SK-N-SH treated with all-trans-retinoic acid at 6 μM for 48 hours (cell line): ENCODE measurements at regions not wholly inside any gene's neighbourhood (a gene's known extent, or its start where the extent isn't known, plus 50 kb on each side); places are given as distances from the start of the nearest gene placed in this dataset.
A peak's percentile ranks its signal among the peaks of the same experiment; 100 is the strongest.

Experiments
- ATAC-seq: fragments of 200-7000 bp; cut with Tn5 transposase; 3 replicates; pipeline ENCODE4 v1.9.1; 2020; ENCODE audit warnings: mild to moderate bottlenecking, moderate library complexity
- ARNTL ChIP-seq: fragments of 450-650 bp; formaldehyde crosslinking; IDR thresholded peaks from 2 replicates; pipeline ENCODE4 v1.5.0; 2020; ENCODE audit warnings: low read depth, mild to moderate bottlenecking, moderate library complexity, borderline replicate concordance
- BACH2 ChIP-seq: fragments of 250-450 bp; sonication (Bioruptor Pico); IDR thresholded peaks from 2 replicates; pipeline ENCODE4 v1.9.0; 2021; ENCODE audit warnings: mild to moderate bottlenecking, borderline replicate concordance
- CREB5 ChIP-seq: fragments of 250-450 bp; sonication (Bioruptor Pico); IDR thresholded peaks from 2 replicates; pipeline ENCODE4 v1.5.1; 2020; ENCODE audit warnings: low read depth, mild to moderate bottlenecking, moderate library complexity
- CSDC2 ChIP-seq: fragments of 250-450 bp; sonication (Bioruptor Pico); IDR thresholded peaks from 2 replicates; pipeline ENCODE4 v1.5.0; 2020; ENCODE audit warnings: mild to moderate bottlenecking, moderate library complexity
- CSRNP3 ChIP-seq: fragments of 250-450 bp; sonication (Bioruptor Pico); IDR thresholded peaks from 2 replicates; pipeline ENCODE4 v1.5.1; 2021; ENCODE audit warnings: mild to moderate bottlenecking, moderate library complexity
- ESRRG ChIP-seq: fragments of 250-450 bp; sonication (Bioruptor Pico); IDR thresholded peaks from 2 replicates; pipeline ENCODE4 v1.6.1; 2021; ENCODE audit warnings: mild to moderate bottlenecking
- ISL1 ChIP-seq: fragments of 250-450 bp; sonication (Bioruptor Pico); IDR thresholded peaks from 2 replicates; pipeline ENCODE4 v2.1.2; 2022; ENCODE audit warnings: mild to moderate bottlenecking, moderate library complexity
- OSR1 ChIP-seq: fragments of 250-450 bp; sonication (Bioruptor Pico); IDR thresholded peaks from 2 replicates; pipeline ENCODE4 v1.8.0; 2022; ENCODE audit warnings: moderate library complexity, mild to moderate bottlenecking, inconsistent platforms
- PATZ1 ChIP-seq: fragments of 250-450 bp; sonication (Bioruptor Pico); IDR thresholded peaks from 2 replicates; pipeline ENCODE4 v1.8.0; 2020; ENCODE audit warnings: mild to moderate bottlenecking, moderate library complexity, borderline replicate concordance
- PPARA ChIP-seq: fragments of 250-450 bp; sonication (Bioruptor Pico); IDR thresholded peaks from 2 replicates; pipeline ENCODE4 v1.5.0; 2020; ENCODE audit warnings: mild to moderate bottlenecking, borderline replicate concordance
- RARB ChIP-seq: fragments of 250-450 bp; sonication (Bioruptor Pico); IDR thresholded peaks from 2 replicates; pipeline ENCODE4 v1.8.0; 2021; ENCODE audit warnings: mild to moderate bottlenecking, moderate library complexity
- SNAI2 ChIP-seq: fragments of 250-450 bp; sonication (Bioruptor Pico); IDR thresholded peaks from 2 replicates; pipeline ENCODE4 v1.5.0; 2020; ENCODE audit warnings: mild to moderate bottlenecking, moderate library complexity
- TCF4 ChIP-seq: fragments of 250-450 bp; sonication (Bioruptor Pico); IDR thresholded peaks from 2 replicates; pipeline ENCODE4 v1.8.0; 2021; ENCODE audit warnings: mild to moderate bottlenecking, moderate library complexity, borderline replicate concordance
- TOX ChIP-seq: fragments of 250-450 bp; sonication (Bioruptor Pico); IDR thresholded peaks from 2 replicates; pipeline ENCODE4 v1.8.0; 2021; ENCODE audit warnings: mild to moderate bottlenecking, moderate library complexity, borderline replicate concordance
- TSHZ2 ChIP-seq: fragments of 250-450 bp; sonication (Bioruptor Pico); IDR thresholded peaks from 2 replicates; pipeline ENCODE4 v1.5.0; 2020; ENCODE audit warnings: mild to moderate bottlenecking, moderate library complexity
- ZFP30 ChIP-seq: fragments of 450-650 bp; formaldehyde crosslinking; IDR thresholded peaks from 2 replicates; pipeline ENCODE4 v1.5.0; 2022; ENCODE audit warnings: mild to moderate bottlenecking, moderate library complexity
- ZNF565 ChIP-seq: fragments of 450-650 bp; formaldehyde crosslinking; conservative IDR thresholded peaks from 2 replicates; pipeline ENCODE4 v1.5.0; 2020; ENCODE audit warnings: low read depth, mild to moderate bottlenecking, moderate library complexity
- ZNF70 ChIP-seq: fragments of 450-650 bp; formaldehyde crosslinking; IDR thresholded peaks from 2 replicates; pipeline ENCODE4 v1.5.0; 2020; ENCODE audit warnings: mild to moderate bottlenecking, moderate library complexity
- ZNF8 ChIP-seq: fragments of 450-650 bp; formaldehyde crosslinking; IDR thresholded peaks from 2 replicates; pipeline ENCODE4 v1.5.0; 2020; ENCODE audit warnings: mild to moderate bottlenecking, moderate library complexity

GRCh38 chr9:115422932-115423440 is 305.0 kb upstream of the TNC start:
- TF ChIP-seq TOX (CRISPR knock-in tag) (no peak), ESRRG (no peak), ZFP30 (CRISPR knock-in tag) (no peak), OSR1 (CRISPR knock-in tag) (no peak), CREB5 (CRISPR knock-in tag) (no peak), PPARA (CRISPR knock-in tag) (no peak), ZNF70 (no peak), ZNF8 (CRISPR knock-in tag) (no peak), BACH2 (CRISPR knock-in tag) (no peak), RARB (CRISPR knock-in tag) (no peak)
- ATAC-seq: no peak

- ATAC-seq: no peak
- no peak for TF ChIP-seq RARB (CRISPR knock-in tag)
- no peak for TF ChIP-seq TCF4 (CRISPR knock-in tag)
- TF ChIP-seq ZNF565 (CRISPR knock-in tag): no peak
- TF ChIP-seq, all 23 proteins: peak for 0
These were observed 305.7 kb upstream of the TNC start for GRCh38 chr9:115423646-115424045.

GRCh38 chr9:115425601-115426000 is 307.6 kb upstream of the TNC start:
- TF ChIP-seq ESRRG: no peak
- no peak for TF ChIP-seq ZFP30 (CRISPR knock-in tag)
- TF ChIP-seq ISL1 (CRISPR knock-in tag): no peak
- no peak for TF ChIP-seq ARNTL
- TF ChIP-seq CREB5 (CRISPR knock-in tag): no peak
- TF ChIP-seq TSHZ2 (CRISPR knock-in tag): no peak
- TF ChIP-seq CSRNP3 (CRISPR knock-in tag): no peak
- no peak for TF ChIP-seq TOX (CRISPR knock-in tag)
- TF ChIP-seq CSDC2 (CRISPR knock-in tag): no peak
- no peak for TF ChIP-seq PATZ1 (CRISPR knock-in tag)
- TF ChIP-seq SNAI2: no peak
- no peak for TF ChIP-seq TCF4 (CRISPR knock-in tag)
- TF ChIP-seq BACH2 (CRISPR knock-in tag): no peak
- TF ChIP-seq ZNF70: no peak
- TF ChIP-seq, all 23 proteins: peak for 0
- ATAC-seq: no peak

- no peak for TF ChIP-seq OSR1 (CRISPR knock-in tag)
- peak; percentile 84; the same call in 1 of the 2 replicates for TF ChIP-seq TSHZ2 (CRISPR knock-in tag)
- TF ChIP-seq TCF4 (CRISPR knock-in tag): peak; percentile 82
- ATAC-seq: no peak
These were observed 319.5 kb upstream of the TNC start for GRCh38 chr9:115437418-115437817.
